KG1 (cell line): ENCODE measurements at regions not wholly inside any gene's neighbourhood (a gene's known extent, or its start where the extent isn't known, plus 50 kb on each side); places are given as distances from the start of the nearest gene placed in this dataset.

Experiments
- DNase-seq: peaks from one replicate; lab custom pipeline; 2025; lab: John Stamatoyannopoulos, UW

DNA sequence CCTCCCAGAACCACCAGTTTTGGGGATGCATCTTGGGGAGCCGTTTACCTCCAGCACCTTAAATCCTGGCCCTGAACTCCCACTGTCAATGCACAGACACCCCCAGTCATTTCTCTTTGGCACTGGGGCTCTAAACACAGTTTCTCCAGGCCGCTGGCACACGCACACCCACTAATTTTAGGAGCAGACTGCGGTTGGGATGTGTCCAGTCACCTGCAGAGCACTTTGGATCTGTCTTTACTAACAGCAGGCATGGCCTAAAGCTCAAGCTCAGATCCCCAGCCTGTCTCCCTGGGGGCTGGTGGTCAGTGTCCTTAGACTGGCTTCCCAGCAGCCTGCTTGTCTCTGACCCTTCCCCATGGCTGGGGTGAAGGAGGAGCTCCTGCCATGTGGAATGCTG lies 49.9 kb downstream of the SYNE3 start:
- no peak for DNase-seq

DNA sequence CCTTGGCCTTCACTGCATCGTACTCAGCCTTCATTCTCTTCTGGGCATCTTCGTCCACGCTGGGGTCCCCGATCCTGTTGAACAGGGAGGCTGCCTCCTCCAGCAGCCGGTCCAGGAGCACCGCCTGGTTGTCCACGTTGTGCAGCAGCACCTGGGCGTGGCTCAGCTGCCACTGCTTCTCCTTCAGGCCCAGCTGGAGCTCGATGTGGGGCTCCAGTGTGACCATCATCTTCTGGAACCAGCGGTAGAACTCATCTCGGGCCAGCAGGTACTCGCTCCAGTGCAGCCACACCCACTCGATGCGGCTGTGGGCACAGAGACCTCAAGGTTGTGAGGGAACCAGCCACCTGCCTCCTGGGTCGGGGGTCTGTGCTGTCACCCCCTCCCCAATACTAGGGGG lies 50.5 kb downstream of the SYNE3 start:
- DNase-seq: no peak

DNA sequence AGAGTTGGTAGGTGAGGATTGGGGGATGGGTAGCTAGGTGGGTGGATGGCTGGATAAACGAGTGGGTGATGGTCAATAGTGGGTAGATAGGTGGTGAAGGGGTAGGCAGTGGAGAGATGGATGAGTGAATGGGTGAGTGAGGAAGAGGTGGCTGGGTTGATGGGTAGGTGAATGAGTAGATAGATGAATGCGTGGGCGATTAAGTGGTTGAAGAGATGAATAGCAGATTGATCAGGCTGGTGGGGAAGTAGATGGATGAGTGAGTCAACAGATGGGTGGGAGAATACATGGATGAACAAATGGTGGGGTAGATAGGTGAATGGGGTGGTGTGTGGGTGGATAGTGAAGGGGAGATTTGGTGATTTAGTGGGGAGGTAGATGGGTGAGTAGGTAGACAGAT lies 51.1 kb downstream of the SYNE3 start:
- no peak for DNase-seq

DNA sequence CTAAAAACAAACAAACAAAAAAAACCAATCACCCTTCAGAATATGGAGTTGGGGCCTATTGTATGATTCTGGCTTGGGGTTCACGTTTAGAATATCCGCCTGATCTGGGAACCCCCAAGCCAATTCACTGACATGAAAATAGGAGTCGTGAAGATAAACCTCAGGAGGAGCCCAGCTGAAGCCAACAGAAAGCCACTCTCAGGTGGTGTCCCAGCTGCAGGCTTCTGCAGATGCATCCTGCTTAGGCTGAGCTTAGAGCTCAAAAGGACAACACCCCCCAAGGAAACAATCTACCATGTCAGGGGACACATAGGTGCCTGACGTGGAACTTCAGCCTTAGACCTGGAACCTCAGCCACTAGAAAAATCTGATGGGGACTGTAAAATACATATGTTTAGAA lies 51.9 kb downstream of the SYNE3 start:
- no peak for DNase-seq

DNA sequence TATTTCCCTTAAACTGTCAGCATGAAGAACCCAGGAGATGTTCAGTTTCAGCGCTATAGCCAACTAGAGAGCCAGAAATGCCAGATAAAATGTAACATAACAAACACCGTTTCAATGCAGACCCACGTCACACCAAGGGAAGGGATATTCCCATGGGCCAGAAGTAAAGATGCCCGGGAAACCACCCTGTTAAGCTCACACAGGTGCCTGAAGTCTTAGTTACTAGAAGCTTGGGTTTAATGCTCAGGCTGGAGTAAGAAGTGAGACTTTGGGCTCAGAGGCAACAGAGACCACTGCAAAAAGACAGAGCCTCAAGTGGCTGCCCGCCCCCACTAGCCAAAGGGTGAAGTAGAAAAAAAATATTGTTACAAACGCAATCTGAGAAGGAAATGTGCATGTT lies 52.3 kb downstream of the SYNE3 start:
- DNase-seq: no peak

DNA sequence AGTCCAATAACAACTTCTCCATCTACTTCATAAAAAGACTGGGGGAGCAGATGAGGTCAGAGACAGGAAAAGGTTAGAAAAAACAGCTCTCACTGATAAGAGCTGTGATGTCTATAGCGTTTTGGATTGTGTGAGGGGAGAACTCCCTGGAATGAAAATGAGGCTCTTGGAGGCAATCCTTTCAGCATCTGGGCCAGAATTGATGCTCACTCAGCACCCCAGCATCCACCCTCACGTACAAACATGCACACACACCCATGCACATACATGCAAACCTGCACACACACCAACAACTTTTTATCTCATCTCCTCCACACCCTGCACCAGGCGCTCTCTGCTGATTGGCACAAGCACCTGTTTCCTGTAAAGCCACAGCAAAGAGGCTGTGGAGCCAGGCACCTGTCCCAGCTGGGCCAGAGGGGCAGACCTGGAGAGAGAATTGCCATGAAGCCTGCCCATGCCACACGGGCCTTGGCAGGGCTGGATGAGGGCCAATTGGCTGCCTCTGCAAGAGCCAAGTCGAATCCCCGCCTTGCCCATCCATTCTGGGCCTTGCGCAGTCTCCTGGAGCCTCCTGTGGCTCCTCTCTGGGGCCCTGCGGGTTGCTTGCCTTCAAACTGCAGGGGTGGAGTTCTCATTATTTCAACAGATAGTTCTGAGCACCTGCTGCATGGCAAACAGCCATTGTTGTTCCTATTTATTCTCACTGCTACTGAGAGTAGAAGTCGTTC lies 53.1 kb downstream of the SYNE3 start:
- DNase-seq: no peak

DNA sequence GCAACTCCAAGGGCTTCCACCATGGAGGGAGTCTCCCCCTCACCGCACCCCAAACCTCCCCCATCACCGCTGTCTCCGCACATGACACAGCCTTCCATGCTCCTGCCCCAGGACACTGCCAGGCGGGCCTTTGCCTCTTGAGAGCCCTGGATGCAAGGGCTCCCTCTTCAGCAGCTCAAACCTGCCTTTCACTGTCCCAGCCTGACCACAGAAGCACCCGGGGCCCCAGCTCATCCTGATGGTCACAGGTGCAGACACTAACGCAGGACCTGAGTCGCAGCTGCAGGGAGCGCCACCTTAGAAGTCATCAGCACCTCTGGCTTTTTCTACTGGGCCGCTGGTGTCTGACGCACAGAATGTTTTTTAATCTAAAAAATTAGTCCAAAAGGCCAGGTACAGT lies 54.0 kb downstream of the SYNE3 start:
- DNase-seq: no peak

DNA sequence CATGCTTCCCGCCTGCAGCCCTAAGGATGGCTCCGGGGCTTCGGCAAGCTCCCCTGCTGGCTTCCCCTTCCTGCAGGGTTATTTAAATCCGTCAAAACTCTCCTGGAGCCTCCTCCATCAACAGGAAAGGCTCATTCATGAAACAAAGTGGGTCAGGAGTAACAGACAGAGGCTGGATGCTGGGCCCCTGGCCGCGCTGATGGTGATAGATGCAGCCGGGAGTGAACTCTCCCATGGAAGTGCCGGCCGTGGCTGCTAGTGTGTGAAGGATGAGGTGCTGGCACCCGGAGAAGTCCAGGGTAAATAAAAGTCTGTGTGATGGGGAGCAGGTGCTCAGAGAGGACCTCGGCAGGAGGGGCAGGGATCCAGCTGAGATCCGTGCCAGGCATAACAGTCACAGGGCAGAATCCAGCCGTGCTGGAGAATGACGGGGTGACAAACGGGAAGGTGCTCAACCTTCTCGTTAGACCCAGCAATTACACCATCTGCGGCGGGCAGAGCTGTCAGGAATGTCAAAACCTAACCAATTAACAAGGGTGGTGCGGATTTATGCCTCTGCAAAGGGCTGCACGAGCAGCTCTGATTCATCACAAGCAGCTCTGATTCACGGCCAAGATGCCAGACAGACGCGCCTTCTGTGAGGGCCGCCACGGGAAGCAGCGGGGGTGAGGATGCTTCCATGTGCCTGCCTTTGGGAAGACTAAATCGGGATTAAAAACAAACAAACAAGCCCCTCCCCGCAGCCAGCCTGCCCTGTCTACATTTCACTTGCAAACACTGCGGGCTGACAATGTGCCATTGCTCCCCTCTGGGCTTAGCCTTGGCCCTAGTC lies 55.6 kb downstream of the SYNE3 start:
- DNase-seq: no peak

DNA sequence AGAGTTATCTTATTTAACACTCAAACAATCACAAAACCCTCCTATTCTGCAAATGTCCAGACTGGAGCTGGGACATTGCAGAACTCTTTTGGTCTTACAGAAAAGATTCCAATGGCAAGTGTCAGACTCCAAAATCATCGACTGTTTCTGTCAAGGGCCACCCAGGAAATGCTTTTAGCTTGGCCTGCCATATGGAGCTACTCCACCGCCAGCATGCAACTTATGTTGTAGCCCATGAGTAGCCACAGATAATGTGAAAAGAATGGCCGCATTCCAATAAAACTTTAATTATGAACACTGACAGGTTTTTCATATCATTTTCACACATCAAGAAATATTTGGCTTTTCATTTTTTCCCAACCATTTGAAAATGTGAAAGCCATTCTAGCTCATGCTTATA lies 57.5 kb downstream of the SYNE3 start:
- DNase-seq: no peak

DNA sequence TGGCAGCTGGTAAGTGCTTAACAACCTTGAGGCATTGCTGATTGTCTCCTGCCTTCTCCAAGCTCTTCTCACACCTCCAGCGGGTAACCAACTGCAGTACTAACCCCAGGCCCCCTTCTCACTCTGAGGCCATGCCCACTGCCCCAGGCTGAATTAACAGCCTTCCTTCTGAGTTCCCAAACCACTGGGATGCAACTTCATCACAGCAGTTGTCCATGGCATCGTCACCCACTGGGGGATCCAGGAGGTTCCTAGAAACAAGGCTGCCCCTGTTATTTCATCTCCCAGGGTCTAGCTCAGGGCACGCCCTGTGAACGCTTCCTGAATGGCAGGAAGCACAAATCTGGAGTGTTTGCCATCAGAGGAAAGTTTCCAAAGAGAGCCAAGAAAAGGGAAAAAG lies 58.0 kb downstream of the SYNE3 start:
- DNase-seq: no peak

DNA sequence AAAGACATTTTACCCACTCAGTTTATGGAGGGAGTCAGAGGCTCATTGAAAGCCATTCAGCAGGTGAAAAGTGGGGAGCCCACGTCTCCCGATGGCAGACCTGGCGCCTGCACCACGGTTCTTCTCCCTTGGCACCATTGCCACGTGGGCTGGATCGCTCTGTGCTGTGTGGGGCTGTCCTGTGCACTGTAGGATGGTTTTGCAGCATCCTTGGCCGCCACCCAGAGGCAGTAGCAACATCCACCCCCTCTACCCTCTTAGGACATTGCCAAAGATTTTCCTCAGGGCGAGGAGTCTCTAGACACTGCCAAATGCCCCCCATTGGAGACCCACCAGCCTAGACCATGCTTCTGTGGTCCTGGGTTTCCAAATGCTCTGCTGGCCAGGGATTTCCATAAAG lies 60.2 kb downstream of the SYNE3 start:
- DNase-seq: no peak

DNA sequence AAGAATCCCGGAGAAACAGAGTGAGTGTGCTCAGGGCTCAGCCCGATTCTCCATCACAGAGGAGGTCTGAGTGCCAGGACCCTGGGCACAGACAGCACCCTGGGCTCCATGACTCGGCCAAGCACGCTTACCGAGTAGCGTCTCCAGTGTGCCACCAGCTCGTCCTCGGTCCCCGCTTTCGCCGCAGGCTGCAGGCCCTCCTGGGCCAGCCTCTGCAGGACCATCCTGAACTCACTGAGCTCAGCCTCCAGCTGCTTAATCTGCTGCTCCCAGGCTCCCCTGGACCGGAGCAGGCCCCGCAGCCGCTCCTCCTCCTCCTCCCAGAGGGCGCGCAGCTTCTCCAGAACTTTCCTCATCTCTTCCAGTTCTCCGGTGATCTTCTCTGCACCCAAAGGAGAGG lies 61.2 kb downstream of the SYNE3 start:
- DNase-seq: no peak

DNA sequence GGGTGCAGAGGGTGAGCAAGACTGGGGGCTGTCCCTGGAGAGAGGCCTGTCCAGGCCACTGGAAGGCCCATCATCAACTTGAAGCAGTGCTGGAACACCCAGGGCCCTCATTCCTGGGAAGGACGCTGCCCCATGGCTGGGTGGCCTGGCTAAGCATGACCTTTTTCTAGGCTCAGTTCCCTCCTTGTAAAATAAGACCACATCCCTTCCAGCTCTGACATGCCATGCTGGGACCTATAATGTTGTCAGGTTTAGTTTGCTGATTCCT lies 62.8 kb downstream of the SYNE3 start:
- DNase-seq: no peak

DNA sequence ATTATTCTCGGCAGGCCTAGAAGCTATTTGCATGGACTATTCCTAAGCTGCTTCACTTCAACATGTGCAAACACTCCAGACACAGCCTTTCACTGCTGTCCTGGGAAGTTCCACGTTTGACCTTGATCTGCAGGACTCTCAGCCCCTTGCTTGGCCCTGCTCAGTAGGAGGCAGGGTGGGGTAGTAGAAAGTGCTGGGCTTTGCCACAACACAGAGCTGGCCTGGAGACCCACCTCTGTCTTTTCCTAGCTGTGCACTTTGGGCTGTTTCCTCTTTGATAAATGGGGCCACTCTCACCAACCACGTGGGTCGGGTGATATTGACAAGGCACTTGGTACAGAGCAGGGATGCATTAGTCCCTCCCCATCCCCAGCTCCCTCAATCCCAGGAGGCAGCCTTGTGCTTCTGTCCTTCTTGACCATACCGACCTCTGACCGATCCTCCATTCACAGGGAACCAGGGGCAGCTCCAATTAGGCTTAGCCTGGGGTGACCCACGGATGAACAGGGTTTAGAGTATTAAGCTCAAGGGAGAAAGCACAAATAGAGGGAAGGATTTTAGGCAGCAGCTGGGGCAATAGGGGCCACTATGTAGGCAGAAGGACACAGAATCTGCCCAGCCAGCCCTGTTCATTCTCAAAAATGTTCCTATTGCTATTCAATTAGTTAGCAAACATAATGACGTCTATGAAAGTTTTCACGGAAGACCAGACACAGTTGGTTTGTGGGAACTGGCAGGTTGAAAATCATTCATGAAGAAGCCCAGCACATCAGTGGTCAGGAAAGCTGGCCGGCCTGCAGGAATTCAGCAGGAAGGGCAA lies 63.3 kb downstream of the SYNE3 start:
- no peak for DNase-seq

DNA sequence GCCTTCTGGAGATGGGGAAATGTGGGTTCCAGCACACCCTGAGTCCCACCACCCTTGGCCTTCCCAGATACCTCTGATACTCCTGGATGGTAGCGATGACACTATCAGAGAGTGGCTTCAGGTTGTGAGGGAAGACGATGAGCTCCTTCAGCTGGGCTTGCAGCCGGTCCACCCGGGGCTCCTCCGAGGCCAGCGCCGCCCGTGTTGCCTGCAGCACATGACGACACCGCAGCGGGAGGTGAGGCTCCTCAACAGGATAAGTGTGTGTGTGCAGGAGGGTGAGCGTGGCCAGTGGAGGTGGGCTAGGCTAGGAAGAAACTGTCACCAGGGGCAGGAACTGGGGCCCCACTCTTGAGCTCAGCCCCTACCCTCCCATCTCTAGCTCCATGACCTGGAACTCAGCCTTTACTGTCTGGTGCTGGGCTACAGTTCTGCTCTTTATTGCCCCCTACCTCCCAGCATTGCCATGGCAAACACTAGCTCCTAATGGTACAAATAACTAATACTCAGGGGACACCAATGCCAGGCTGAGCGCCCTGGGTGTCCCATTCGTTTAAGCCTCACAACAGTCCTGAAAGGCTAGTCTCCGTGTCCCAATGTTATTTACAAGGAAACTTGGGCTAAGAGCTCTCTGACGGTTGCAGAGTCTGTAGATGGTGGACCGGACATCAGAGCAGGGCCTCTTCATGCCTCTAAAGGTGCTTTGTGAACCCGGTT lies 64.1 kb downstream of the SYNE3 start:
- no peak for DNase-seq

DNA sequence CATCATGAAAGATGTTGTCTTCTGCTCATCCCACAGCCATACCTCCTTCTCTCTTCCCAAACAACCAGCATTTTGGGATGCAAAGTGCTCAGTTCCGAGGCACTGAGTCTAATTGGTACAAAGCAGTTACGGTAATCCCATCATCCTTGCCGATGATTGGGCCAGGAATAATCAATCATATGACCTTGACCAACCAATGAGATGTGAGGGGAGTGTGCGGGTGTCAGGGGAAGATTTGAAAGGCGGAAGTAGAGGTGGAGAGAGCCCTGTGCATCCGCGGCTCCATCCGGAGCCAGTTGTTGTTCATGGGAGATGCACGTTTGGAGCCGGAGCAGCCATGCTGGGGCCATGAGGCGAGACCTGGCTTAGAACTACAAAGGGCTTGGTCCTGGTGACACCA lies 67.3 kb downstream of the SYNE3 start:
- DNase-seq: no peak

DNA sequence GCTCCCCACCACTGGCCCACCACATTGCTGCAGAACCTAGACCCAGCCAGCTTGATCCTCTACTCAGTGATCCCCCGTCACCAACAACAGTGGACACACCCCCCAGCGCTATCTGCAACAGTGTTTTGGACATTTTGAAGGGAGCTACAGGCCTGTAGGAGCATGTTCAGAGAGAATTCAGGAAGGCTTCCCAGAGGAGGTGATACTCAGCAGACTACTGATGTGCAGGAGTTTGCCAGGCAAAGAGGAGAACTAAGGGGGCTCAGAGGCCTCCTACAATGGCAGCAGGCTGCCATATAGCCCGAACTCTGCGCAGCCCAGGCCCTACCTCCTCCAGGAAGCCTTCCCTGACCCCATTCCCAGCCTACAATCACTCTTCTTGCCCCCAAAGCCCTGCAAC lies 70.0 kb downstream of the SYNE3 start:
- DNase-seq: no peak

DNA sequence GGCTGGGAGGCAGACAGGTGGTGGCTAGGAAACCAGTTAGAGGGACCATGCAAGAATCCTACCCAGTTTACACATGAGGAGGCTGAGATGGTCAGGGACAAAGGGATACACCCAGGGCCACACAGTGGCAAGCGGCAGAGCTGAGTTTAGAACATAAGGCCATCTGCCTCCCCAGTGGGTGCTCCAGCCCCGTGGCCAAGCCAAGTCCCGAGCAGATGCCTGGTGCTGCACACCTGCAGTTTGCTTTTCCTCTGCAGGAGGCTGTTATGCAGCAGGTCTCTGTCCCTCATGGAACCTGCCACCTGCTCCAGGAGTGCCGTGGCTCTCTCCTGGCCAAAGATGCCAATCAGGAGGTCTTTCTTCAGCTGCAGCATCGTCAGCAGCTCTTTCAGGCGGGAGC lies 70.8 kb downstream of the SYNE3 start:
- DNase-seq: no peak

DNA sequence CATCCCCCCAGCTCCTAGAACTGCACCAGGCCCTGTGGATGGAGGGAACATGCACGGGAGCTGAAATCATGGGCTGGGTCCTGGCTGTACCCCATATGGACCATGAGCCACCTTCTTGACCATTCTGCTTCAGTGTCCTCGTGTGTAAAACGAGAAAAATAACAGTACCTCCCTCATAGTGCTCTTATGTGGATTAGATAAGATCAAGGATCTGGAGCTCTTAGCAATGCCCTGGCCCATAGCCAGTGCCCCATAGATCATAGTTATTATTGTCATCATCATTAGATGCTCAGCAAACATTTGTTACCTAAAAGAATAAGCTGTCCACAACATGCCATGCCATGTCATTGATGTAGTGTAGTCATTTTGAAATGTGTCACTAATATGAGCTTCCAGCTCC lies 71.3 kb downstream of the SYNE3 start:
- no peak for DNase-seq

DNA sequence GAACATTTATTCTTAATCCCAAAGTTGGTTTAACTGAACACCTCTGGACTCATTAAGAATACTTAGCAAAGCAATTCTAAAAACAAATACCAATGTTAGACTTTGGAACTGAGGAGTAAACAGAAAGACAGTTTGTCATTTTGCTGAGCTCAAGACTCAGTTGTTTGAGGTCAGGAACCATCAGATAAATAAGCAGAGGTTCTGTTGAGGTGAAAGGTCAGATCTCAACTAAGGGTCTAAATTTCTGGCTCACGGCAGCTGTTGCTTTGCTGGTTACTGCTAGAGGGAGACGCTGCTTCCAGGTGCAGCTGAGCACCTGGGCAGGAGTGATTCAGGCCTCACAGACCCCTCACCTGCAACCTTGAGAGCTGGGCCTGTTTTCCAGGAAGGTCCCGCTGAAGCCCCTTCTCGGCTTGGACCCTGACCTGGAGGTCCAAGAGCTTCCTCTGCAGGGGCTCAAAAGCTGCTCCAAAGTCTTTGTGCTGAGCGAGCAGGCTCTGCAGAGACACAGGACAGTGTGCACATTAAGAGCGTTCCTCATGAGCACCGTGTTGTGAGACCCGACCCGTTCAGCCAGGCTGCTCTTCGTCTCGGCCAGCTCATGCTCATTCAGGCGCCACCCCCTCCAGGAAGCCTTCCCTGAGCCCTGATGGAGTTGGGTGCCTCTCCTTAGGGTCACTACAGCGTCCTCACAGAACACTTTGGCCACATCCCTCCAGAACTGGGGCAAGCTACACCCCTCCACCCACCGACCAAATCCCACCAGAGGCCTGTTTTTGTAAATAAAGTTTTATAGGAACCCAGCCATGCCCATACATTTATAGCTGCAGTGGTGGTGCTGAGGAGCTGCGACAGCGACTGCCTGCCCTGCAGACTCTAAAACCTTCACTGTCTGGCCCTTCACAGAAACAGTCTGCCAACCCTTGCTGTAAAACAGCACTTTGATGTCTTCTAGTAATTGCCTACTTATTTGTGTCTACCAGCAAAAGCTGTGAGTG lies 72.0 kb downstream of the SYNE3 start:
- no peak for DNase-seq

DNA sequence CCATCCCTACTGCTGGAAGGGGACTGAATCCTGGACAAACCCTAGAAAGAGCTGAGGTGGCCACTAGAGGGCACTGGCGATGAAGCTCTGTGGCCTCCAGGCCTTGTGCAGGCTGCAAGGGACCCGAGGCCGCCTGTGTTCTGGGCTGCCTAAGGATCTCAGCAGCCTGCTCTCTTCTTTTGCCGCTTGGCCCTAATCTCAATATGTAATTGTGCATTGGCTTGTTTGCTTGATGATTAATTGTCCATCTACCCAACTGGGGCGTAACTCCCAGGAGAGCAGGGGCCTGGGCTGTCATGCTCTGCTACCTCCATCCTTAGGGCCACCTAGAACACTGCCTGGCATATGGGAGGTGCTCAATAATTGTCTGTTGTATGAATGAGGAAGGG lies 73.8 kb downstream of the SYNE3 start:
- peak; percentile 15 for DNase-seq
